Prostate gland (tissue), 2 donors: ENCODE measurements at regions not wholly inside any gene's neighbourhood (a gene's known extent, or its start where the extent isn't known, plus 50 kb on each side); places are given as distances from the start of the nearest gene placed in this dataset.

Experiments used
- POLR2A ChIP-seq: fragments of 450-650 bp; IDR thresholded peaks from one replicate; pipeline ENCODE4 v1.6.1; 2016; ENCODE audit warnings: antibody characterized with exemption, mild to moderate bottlenecking
- TF ChIP-seq, protein P1 (sequence below), 4 experiments: fragments of 200-600 bp in 2 of 4; fragments of 450-650 bp in 2 of 4; sonication (generic) in 2 of 4; IDR thresholded peaks; 1 replicate in 3 of 4; 2 replicates in 1 of 4; pipeline ENCODE4 v1.5.1; 2016 to 2019; ENCODE audit warnings: antibody characterized with exemption in 4 of 4, mild to moderate bottlenecking in 2 of 4, moderate library complexity in 2 of 4

DNA sequence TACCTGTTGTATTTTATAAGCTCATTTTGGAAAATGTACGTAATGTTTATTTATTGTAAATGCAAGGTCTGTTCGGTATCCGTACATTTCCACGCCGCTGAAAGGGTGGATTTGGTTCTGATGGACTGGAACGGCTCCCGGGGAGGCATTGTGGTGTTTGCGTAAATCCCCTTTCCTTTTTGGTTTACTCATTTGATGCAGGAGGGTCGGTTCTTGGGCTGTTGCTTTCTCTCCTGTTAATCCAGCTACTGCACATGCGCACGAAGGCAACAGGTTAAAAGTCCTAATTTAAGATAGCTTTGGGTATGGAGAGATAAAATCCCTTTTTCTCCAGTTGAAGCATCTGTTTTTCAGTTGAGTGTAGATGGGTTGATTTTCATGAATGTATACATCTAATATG lies 224.4 kb downstream of the TM9SF2 start:
- TF ChIP-seq, protein P1, sequence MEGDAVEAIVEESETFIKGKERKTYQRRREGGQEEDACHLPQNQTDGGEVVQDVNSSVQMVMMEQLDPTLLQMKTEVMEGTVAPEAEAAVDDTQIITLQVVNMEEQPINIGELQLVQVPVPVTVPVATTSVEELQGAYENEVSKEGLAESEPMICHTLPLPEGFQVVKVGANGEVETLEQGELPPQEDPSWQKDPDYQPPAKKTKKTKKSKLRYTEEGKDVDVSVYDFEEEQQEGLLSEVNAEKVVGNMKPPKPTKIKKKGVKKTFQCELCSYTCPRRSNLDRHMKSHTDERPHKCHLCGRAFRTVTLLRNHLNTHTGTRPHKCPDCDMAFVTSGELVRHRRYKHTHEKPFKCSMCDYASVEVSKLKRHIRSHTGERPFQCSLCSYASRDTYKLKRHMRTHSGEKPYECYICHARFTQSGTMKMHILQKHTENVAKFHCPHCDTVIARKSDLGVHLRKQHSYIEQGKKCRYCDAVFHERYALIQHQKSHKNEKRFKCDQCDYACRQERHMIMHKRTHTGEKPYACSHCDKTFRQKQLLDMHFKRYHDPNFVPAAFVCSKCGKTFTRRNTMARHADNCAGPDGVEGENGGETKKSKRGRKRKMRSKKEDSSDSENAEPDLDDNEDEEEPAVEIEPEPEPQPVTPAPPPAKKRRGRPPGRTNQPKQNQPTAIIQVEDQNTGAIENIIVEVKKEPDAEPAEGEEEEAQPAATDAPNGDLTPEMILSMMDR (IDR thresholded peaks at IDR 0.05): no peak
- TF ChIP-seq POLR2A: no peak
